Esophagus muscularis mucosa (tissue), 4 donors: ENCODE measurements at regions not wholly inside any gene's neighbourhood (a gene's known extent, or its start where the extent isn't known, plus 50 kb on each side); places are given as distances from the start of the nearest gene placed in this dataset.

Source experiments
- DNase-seq: peaks from one replicate; pipeline ENCODE4 v3.0.0-alpha.2; 2017; ENCODE audit errors: extremely low spot score
- H3K27ac ChIP-seq, 4 donors: fragments of 200-600 bp; sonication (generic); replicated peaks in 1 of 4; 1 replicate in 3 of 4; 2 replicates in 1 of 4; pipeline ENCODE4 v1.5.1; 2016 to 2019; ENCODE audit warnings: mild to moderate bottlenecking in 1 of 4
- H3K27me3 ChIP-seq, 4 donors: fragments of 200-600 bp; sonication (generic); one replicate each; pipeline versions ENCODE4 v1.5.1 to v1.6.0; 2016 to 2019
- H3K36me3 ChIP-seq, 4 donors: fragments of 200-600 bp; sonication (generic); one replicate each; pipeline ENCODE4 v1.5.1; 2016 to 2019
- H3K4me1 ChIP-seq, 4 donors: fragments of 200-600 bp; sonication (generic); one replicate each; pipeline ENCODE4 v1.5.1; 2016 to 2019
- H3K4me3 ChIP-seq, 4 donors: fragments of 200-600 bp; sonication (generic); 1 replicate in 2 of 4; 2 replicates in 2 of 4; pipeline ENCODE4 v1.5.1; 2016 to 2019; ENCODE audit warnings: mild to moderate bottlenecking in 4 of 4, moderate library complexity in 1 of 4
- H3K9me3 ChIP-seq, 4 donors: fragments of 200-600 bp; sonication (generic); 1 replicate in 3 of 4; 2 replicates in 1 of 4; pipeline ENCODE4 v1.5.1; 2016 to 2019
- EP300 ChIP-seq: sonication (generic); formaldehyde crosslinking; IDR thresholded peaks from one replicate; pipeline ENCODE4 v1.6.1; 2017; ENCODE audit warnings: antibody characterized with exemption
- POLR2A ChIP-seq: fragments of 450-650 bp; IDR thresholded peaks from one replicate; pipeline ENCODE4 v1.6.1; 2017; ENCODE audit warnings: antibody characterized with exemption, moderate library complexity, mild to moderate bottlenecking, low read depth
- POLR2AphosphoS5 ChIP-seq, 2 donors: sonication (generic); formaldehyde crosslinking; IDR thresholded peaks; one replicate each; pipeline ENCODE4 v1.6.1; 2017; ENCODE audit warnings: antibody characterized with exemption in 2 of 2
- WGBS: methylation state at CpG from one replicate; pipeline ENCODE4 v1.1.5; 2018; 5-methylcytosine and 5-hydroxymethylcytosine counted together
- intact Hi-C: fragments of 100-400 bp; cut with DNase I; formaldehyde crosslinking; loops from one replicate; pipeline ENCODE4 v1.15.1; 2023
- TF ChIP-seq, protein P1 (sequence below), 3 experiments: fragments of 200-600 bp in 2 of 3; fragments of 450-650 bp in 1 of 3; sonication (generic) in 2 of 3; IDR thresholded peaks; one replicate each; pipeline ENCODE4 v1.5.1; 2017 to 2019; ENCODE audit warnings: antibody characterized with exemption in 3 of 3, mild to moderate bottlenecking in 2 of 3, moderate library complexity in 1 of 3

- TF ChIP-seq, protein P1, sequence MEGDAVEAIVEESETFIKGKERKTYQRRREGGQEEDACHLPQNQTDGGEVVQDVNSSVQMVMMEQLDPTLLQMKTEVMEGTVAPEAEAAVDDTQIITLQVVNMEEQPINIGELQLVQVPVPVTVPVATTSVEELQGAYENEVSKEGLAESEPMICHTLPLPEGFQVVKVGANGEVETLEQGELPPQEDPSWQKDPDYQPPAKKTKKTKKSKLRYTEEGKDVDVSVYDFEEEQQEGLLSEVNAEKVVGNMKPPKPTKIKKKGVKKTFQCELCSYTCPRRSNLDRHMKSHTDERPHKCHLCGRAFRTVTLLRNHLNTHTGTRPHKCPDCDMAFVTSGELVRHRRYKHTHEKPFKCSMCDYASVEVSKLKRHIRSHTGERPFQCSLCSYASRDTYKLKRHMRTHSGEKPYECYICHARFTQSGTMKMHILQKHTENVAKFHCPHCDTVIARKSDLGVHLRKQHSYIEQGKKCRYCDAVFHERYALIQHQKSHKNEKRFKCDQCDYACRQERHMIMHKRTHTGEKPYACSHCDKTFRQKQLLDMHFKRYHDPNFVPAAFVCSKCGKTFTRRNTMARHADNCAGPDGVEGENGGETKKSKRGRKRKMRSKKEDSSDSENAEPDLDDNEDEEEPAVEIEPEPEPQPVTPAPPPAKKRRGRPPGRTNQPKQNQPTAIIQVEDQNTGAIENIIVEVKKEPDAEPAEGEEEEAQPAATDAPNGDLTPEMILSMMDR (IDR thresholded peaks at IDR 0.05): no peak
- TF ChIP-seq EP300 (no peak), POLR2AphosphoS5 (IDR thresholded peaks at IDR 0.05) (no peak), POLR2A (no peak)
- H3K27ac ChIP-seq: no peak overlapping the region
- DNase-seq: no peak
- peaks cover 0 to 6% (median 2%) of the 10 kb centered on the region in 4 donors for H3K9me3 ChIP-seq
- no peak overlapping the region for H3K4me3 ChIP-seq
- intact Hi-C loops: no loop called here
- H3K36me3 ChIP-seq: no peaks in the 10 kb centered on the region
- H3K27me3 ChIP-seq: no peaks in the 10 kb centered on the region
- H3K4me1 ChIP-seq: no peaks in the 10 kb centered on the region
These were observed 430.9 kb downstream of the LTN1 start for GRCh38 chr21:28561772-28562171.

- no peak overlapping the region for H3K4me3 ChIP-seq
- peaks cover 0 to 13% (median 3%) of the 10 kb centered on the region in 4 donors for H3K36me3 ChIP-seq
- WGBS: 75% methylated on average over 3 of the region's 10 CpGs
- TF ChIP-seq EP300 (no peak), POLR2AphosphoS5 (IDR thresholded peaks at IDR 0.05) (no peak), POLR2A (no peak)
- TF ChIP-seq, protein P1 (IDR thresholded peaks at IDR 0.05): no peak
- DNase-seq: no peak
- no peaks in the 10 kb centered on the region for H3K27me3 ChIP-seq
- peaks cover 0 to 4% (median 2%) of the 10 kb centered on the region in 4 donors for H3K9me3 ChIP-seq
- H3K27ac ChIP-seq: no peak overlapping the region
- no peaks in the 10 kb centered on the region for H3K4me1 ChIP-seq
- intact Hi-C loops: no loop called here
These were observed 437.8 kb downstream of the LTN1 start for GRCh38 chr21:28554660-28555475.

DNA sequence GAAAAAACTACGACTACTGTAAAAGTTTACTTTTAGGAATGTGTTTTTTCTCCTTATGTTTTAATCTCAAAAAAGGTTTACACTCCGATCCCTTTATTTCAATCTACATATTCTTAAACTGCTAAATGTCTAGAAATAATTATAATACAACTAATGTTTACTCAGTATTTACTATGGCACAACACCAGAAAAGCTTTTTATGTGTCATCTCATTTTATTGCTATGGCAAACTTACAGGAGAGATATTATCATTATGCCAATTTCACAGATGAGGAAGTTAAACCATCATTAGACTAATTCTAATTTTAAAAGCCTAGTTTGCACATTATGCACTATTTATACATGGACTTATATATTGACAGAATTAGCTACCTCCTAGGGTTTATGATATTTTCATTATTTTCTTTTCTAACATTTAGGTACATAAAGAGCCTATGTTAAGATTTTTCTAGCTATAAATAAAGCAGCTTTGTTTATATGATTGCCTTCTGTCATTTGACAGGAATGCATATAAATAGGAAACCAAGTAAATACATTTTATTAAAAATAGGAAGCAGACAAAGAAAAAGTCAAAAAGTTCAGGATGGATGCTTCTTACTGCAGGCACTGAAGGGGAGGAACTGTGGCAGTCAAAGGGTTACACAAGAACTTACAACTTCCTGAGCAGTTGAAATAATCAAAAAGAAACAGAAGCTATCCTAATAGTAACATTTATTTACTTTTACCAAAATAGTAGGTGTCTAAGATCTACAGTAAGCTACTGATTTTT is 442.4 kb downstream of the LTN1 start:
- Histone ChIP-seq H3K4me3 (no peak overlapping the region), H3K27ac (no peak overlapping the region), H3K27me3 (no peaks in the 10 kb centered on the region), H3K36me3 (peaks cover 0 to 8% (median 2%) of the 10 kb centered on the region in 4 donors), H3K4me1 (no peaks in the 10 kb centered on the region), H3K9me3 (no peaks in the 10 kb centered on the region)
- intact Hi-C loops: no loop called here
- WGBS: 99% methylated on average over 2 of the region's 2 CpGs
- TF ChIP-seq POLR2A (no peak), POLR2AphosphoS5 (IDR thresholded peaks at IDR 0.05) (no peak), EP300 (no peak)
- TF ChIP-seq, protein P1 (IDR thresholded peaks at IDR 0.05): no peak
- no peak for DNase-seq

- no peaks in the 10 kb centered on the region for H3K27me3 ChIP-seq
- no peaks in the 10 kb centered on the region for H3K9me3 ChIP-seq
- no peaks in the 10 kb centered on the region for H3K36me3 ChIP-seq
- no peak overlapping the region for H3K4me3 ChIP-seq
- H3K4me1 ChIP-seq: peaks cover 0 to 5% (median 0%) of the 10 kb centered on the region in 4 donors
- intact Hi-C loops: no loop called here
- 71% methylated on average over 2 of the region's 2 CpGs for WGBS
- DNase-seq: no peak
- TF ChIP-seq POLR2AphosphoS5 (IDR thresholded peaks at IDR 0.05) (no peak), EP300 (no peak), POLR2A (no peak)
- TF ChIP-seq, protein P1 (IDR thresholded peaks at IDR 0.05): no peak
- no peak overlapping the region for H3K27ac ChIP-seq
These were observed 444.4 kb downstream of the LTN1 start for GRCh38 chr21:28548291-28548690.
